Neural cell (in vitro differentiated cells): ENCODE measurements at regions not wholly inside any gene's neighbourhood (a gene's known extent, or its start where the extent isn't known, plus 50 kb on each side); places are given as distances from the start of the nearest gene placed in this dataset.

ENCODE experiments used
- H2AFZ ChIP-seq: fragments of 200-600, 300-800 bp; sonication (generic), shearing (Covaris generic); 2 replicates; pipeline ENCODE4 v1.6.0; 2014; ENCODE audit warnings: low read depth, mild to moderate bottlenecking, antibody characterized with exemption, low read length, moderate library complexity
- H3F3A ChIP-seq: fragments of 200-600 bp; shearing (Covaris generic); 2 replicates; pipeline ENCODE4 v1.6.1; 2016; ENCODE audit warnings: mild to moderate bottlenecking, moderate library complexity, mixed read lengths, antibody characterized with exemption, low read length; ENCODE audit not compliant: insufficient read depth, poor library complexity, severe bottlenecking
- H3K27ac ChIP-seq: fragments of 200-600, 300-800 bp; sonication (generic), shearing (Covaris generic); 2 replicates; pipeline ENCODE4 v1.5.1; 2014; ENCODE audit warnings: mild to moderate bottlenecking, low read length, moderate library complexity
- H3K27me3 ChIP-seq: fragments of 300-800, 200-600 bp; sonication (generic), shearing (Covaris generic); 2 replicates; pipeline ENCODE4 v1.6.0; 2014; ENCODE audit warnings: mild to moderate bottlenecking, low read depth, low read length, moderate library complexity; ENCODE audit not compliant: insufficient read depth
- H3K36me3 ChIP-seq: fragments of 300-800, 200-600 bp; sonication (generic), shearing (Covaris generic); 2 replicates; pipeline ENCODE4 v1.5.1; 2014; ENCODE audit warnings: mild to moderate bottlenecking, antibody characterized with exemption, low read length, moderate library complexity; ENCODE audit not compliant: insufficient read depth
- H3K4me2 ChIP-seq: fragments of 300-800, 200-600 bp; sonication (generic), shearing (Covaris generic); 2 replicates; pipeline ENCODE4 v1.6.0; 2014; ENCODE audit warnings: mild to moderate bottlenecking, low read length
- H3K4me3 ChIP-seq: fragments of 300-800, 200-600 bp; sonication (generic), shearing (Covaris generic); 2 replicates; pipeline ENCODE4 v1.5.1; 2014; ENCODE audit warnings: mild to moderate bottlenecking, low read length, moderate library complexity
- H3K79me2 ChIP-seq: fragments of 200-600 bp; shearing (Covaris generic); replicated peaks from 2 replicates; pipeline ENCODE4 v1.6.0; 2014; ENCODE audit warnings: mild to moderate bottlenecking, low read length, moderate library complexity; ENCODE audit not compliant: insufficient read depth
- H3K9ac ChIP-seq: fragments of 300-800, 200-600 bp; sonication (generic), shearing (Covaris generic); 2 replicates; pipeline ENCODE4 v1.6.1; 2016; ENCODE audit warnings: mild to moderate bottlenecking, low read length, mixed read lengths
- H3K9me2 ChIP-seq: fragments of 200-600 bp; shearing (Covaris generic); 2 replicates; pipeline ENCODE4 v1.6.1; 2016; ENCODE audit warnings: mild to moderate bottlenecking, low read length, mixed read lengths; ENCODE audit not compliant: insufficient read depth
- H3K9me3 ChIP-seq: fragments of 200-600, 300-800 bp; sonication (generic), shearing (Covaris generic); 2 replicates; pipeline ENCODE4 v1.6.1; 2016; ENCODE audit warnings: mild to moderate bottlenecking, mixed run types, low read length, moderate library complexity, mixed read lengths
- H4K20me1 ChIP-seq: fragments of 200-600 bp; shearing (Covaris generic); 2 replicates; pipeline ENCODE4 v1.6.1; 2016; ENCODE audit warnings: mild to moderate bottlenecking, mixed run types; ENCODE audit not compliant: insufficient read depth
- CTCF ChIP-seq: fragments of 450-650 bp; IDR thresholded peaks from 2 replicates; pipeline ENCODE4 v1.5.1; 2014; ENCODE audit warnings: antibody characterized with exemption, mild to moderate bottlenecking, moderate library complexity; ENCODE audit not compliant: poor library complexity, severe bottlenecking
- EP300 ChIP-seq: fragments of 450-650 bp; conservative IDR thresholded peaks from 2 replicates; pipeline ENCODE4 v1.6.1; 2014; ENCODE audit warnings: antibody characterized with exemption, mild to moderate bottlenecking, moderate library complexity; ENCODE audit not compliant: poor library complexity, severe bottlenecking
- EZH2 ChIP-seq: fragments of 200-600, 300-800 bp; shearing (Covaris generic), sonication (generic); IDR thresholded peaks from 2 replicates; pipeline ENCODE4 v1.6.1; 2014; ENCODE audit warnings: antibody characterized with exemption, low read length, borderline replicate concordance, mild to moderate bottlenecking; ENCODE audit not compliant: insufficient read depth, poor library complexity, severe bottlenecking
- MXI1 ChIP-seq: fragments of 450-650 bp; conservative IDR thresholded peaks from 2 replicates; pipeline ENCODE4 v1.6.1; 2014; ENCODE audit warnings: antibody characterized with exemption, mild to moderate bottlenecking; ENCODE audit not compliant: poor library complexity, severe bottlenecking
- POLR2AphosphoS5 ChIP-seq: IDR thresholded peaks from 2 replicates; pipeline ENCODE4 v1.6.1; 2012
- RAD21 ChIP-seq: fragments of 450-650 bp; conservative IDR thresholded peaks from 2 replicates; pipeline ENCODE4 v1.6.1; 2014; ENCODE audit warnings: antibody characterized with exemption, mild to moderate bottlenecking, moderate library complexity
- REST ChIP-seq: IDR thresholded peaks from 2 replicates; pipeline ENCODE4 v1.6.1; 2012; ENCODE audit warnings: borderline replicate concordance
- SMC3 ChIP-seq: fragments of 450-650 bp; conservative IDR thresholded peaks from 2 replicates; pipeline ENCODE4 v1.6.1; 2014; ENCODE audit warnings: antibody characterized with exemption, mild to moderate bottlenecking, moderate library complexity; ENCODE audit not compliant: poor library complexity
- TAF1 ChIP-seq: IDR thresholded peaks from 2 replicates; pipeline ENCODE4 v1.6.1; 2012; ENCODE audit warnings: low read depth

- Histone ChIP-seq H4K20me1 (no peaks in the 10 kb centered on the region), H3K9me3 (no peaks in the 10 kb centered on the region), H2AFZ (no peak overlapping the region), H3F3A (no peaks in the 10 kb centered on the region), H3K9ac (no peak overlapping the region), H3K9me2 (no peaks in the 10 kb centered on the region), H3K4me2 (no peak overlapping the region), H3K27ac (peak overlapping the region; percentile 15), H3K36me3 (no peaks in the 10 kb centered on the region), H3K79me2 (no peaks in the 10 kb centered on the region), H3K4me3 (no peak overlapping the region), H3K27me3 (no peaks in the 10 kb centered on the region)
- TF ChIP-seq CTCF, result no peak
- no peak for TF ChIP-seq POLR2AphosphoS5
- TF ChIP-seq EP300, result no peak
- TF ChIP-seq MXI1, result no peak
- no peak for TF ChIP-seq RAD21
- TF ChIP-seq TAF1, result no peak
- TF ChIP-seq EZH2, result no peak
- no peak for TF ChIP-seq SMC3
- no peak for TF ChIP-seq REST
These were observed 81.7 kb upstream of the CPEB4 start for GRCh38 chr5:173806270-173807035.

- Histone ChIP-seq H3K4me3 (no peak overlapping the region), H3K4me2 (no peak overlapping the region), H3K9me3 (no peaks in the 10 kb centered on the region), H3K9me2 (no peaks in the 10 kb centered on the region), H3F3A (no peaks in the 10 kb centered on the region), H3K79me2 (no peaks in the 10 kb centered on the region), H3K27me3 (no peaks in the 10 kb centered on the region), H3K36me3 (no peaks in the 10 kb centered on the region), H3K9ac (no peak overlapping the region), H4K20me1 (no peaks in the 10 kb centered on the region), H3K27ac (peak overlapping the region; percentile 15), H2AFZ (no peak overlapping the region)
- TF ChIP-seq REST (peak; percentile 56), MXI1 (no peak), POLR2AphosphoS5 (peak; percentile 35), SMC3 (no peak), RAD21 (no peak)
These were observed 80.9 kb upstream of the CPEB4 start for GRCh38 chr5:173807181-173807655.
